Vagina (tissue), 2 donors: ENCODE measurements at regions not wholly inside any gene's neighbourhood (a gene's known extent, or its start where the extent isn't known, plus 50 kb on each side); places are given as distances from the start of the nearest gene placed in this dataset.

ENCODE experiments used
- CTCF ChIP-seq, 3 experiments: fragments of 450-650 bp in 2 of 3; fragments of 200-600 bp in 1 of 3; sonication (generic) in 1 of 3; IDR thresholded peaks; one replicate each; pipeline ENCODE4 v1.5.1; 2017 to 2019; ENCODE audit warnings: antibody characterized with exemption in 3 of 3, mild to moderate bottlenecking in 2 of 3, moderate library complexity in 2 of 3
- POLR2A ChIP-seq, 2 donors: fragments of 450-650 bp; IDR thresholded peaks; one replicate each; pipeline ENCODE4 v1.6.1; 2017; ENCODE audit warnings: antibody characterized with exemption in 2 of 2, mild to moderate bottlenecking in 2 of 2, moderate library complexity in 2 of 2
- POLR2AphosphoS5 ChIP-seq, 2 donors: sonication (generic); formaldehyde crosslinking; IDR thresholded peaks; one replicate each; pipeline ENCODE4 v1.9.0; 2017; ENCODE audit warnings: antibody characterized with exemption in 2 of 2, mild to moderate bottlenecking in 2 of 2, low read depth in 1 of 2; ENCODE audit not compliant: insufficient read depth in 1 of 2

GRCh38 chr15:46207341-46207740 lies 572.5 kb downstream of the SQOR start:
- TF ChIP-seq POLR2A (IDR thresholded peaks at IDR 0.05) (no peak), CTCF (IDR thresholded peaks at IDR 0.05) (no peak), POLR2AphosphoS5 (IDR thresholded peaks at IDR 0.05; ENCODE audit: insufficient read depth in 1 of 2, low read depth in 1 of 2) (no peak)
